ENCODE measurements at regions not wholly inside any gene's neighbourhood (a gene's known extent, or its start where the extent isn't known, plus 50 kb on each side); places are given as distances from the start of the nearest gene placed in this dataset.
"Not testable (repeated sequence)": the region's sequence is repeated elsewhere in the genome, so short reads cannot be mapped to it uniquely, and the experiment has no call there.

- no peak for DNase-seq (ENCODE audit: low spot score)
Observed at GRCh38 chr11:8772571-8773519, 90.3 kb downstream of the RPL27A start.

- DNase-seq (ENCODE audit: low spot score): no peak
Observed at GRCh38 chr11:8773916-8774539, 91.4 kb downstream of the RPL27A start.

- DNase-seq (ENCODE audit: low spot score): not testable (repeated sequence)
Observed at GRCh38 chr11:8774916-8775315, 92.3 kb downstream of the RPL27A start.

- DNase-seq (ENCODE audit: low spot score): no peak
Observed at GRCh38 chr11:8775332-8775731, 92.7 kb downstream of the RPL27A start.

GRCh38 chr11:8775734-8776133, 93.1 kb downstream of the RPL27A start:
- DNase-seq (ENCODE audit: low spot score): no peak

GRCh38 chr11:8776209-8776608, 93.6 kb downstream of the RPL27A start:
- DNase-seq (ENCODE audit: low spot score): no peak

GRCh38 chr11:8777907-8778767, 95.5 kb downstream of the RPL27A start:
- DNase-seq (ENCODE audit: low spot score): no peak

- no peak for DNase-seq (ENCODE audit: low spot score)
Observed at GRCh38 chr11:8779107-8779506, 96.5 kb downstream of the RPL27A start.

- no peak for DNase-seq (ENCODE audit: low spot score)
Observed at GRCh38 chr11:8779732-8780131, 97.1 kb downstream of the RPL27A start.

- DNase-seq (ENCODE audit: low spot score): no peak
Observed at GRCh38 chr11:8784954-8785353, 102.4 kb downstream of the RPL27A start.

GRCh38 chr11:8785457-8785856, 102.9 kb downstream of the RPL27A start:
- no peak for DNase-seq (ENCODE audit: low spot score)

- DNase-seq (ENCODE audit: low spot score): no peak
Observed at GRCh38 chr11:8785998-8786397, 103.4 kb downstream of the RPL27A start.

- no peak for DNase-seq (ENCODE audit: low spot score)
Observed at GRCh38 chr11:8786933-8787332, 104.3 kb downstream of the RPL27A start.

GRCh38 chr11:8787372-8787771, 104.8 kb downstream of the RPL27A start:
- no peak for DNase-seq (ENCODE audit: low spot score)

- no peak for DNase-seq (ENCODE audit: low spot score)
Observed at GRCh38 chr11:8788616-8789015, 106.0 kb downstream of the RPL27A start.

- no peak for DNase-seq (ENCODE audit: low spot score)
Observed at GRCh38 chr11:8789864-8790263, 107.3 kb downstream of the RPL27A start.

- no peak for DNase-seq (ENCODE audit: low spot score)
Observed at GRCh38 chr11:8790968-8791367, 108.4 kb downstream of the RPL27A start.

- no peak for DNase-seq (ENCODE audit: low spot score)
Observed at GRCh38 chr11:8792710-8793109, 110.1 kb downstream of the RPL27A start.

- no peak for DNase-seq (ENCODE audit: low spot score)
Observed at GRCh38 chr11:8793114-8793777, 110.7 kb downstream of the RPL27A start.

- DNase-seq (ENCODE audit: low spot score): no peak
Observed at GRCh38 chr11:8794126-8794525, 111.5 kb downstream of the RPL27A start.

- no peak for DNase-seq (ENCODE audit: low spot score)
Observed at GRCh38 chr11:8794677-8795103, 112.1 kb downstream of the RPL27A start.

- DNase-seq (ENCODE audit: low spot score): no peak
Observed at GRCh38 chr11:8796941-8797340, 114.0 kb upstream of the AKIP1 start.

All from cerebellar cortex (tissue), 1 donor.